Karpas-422 (cell line): ENCODE measurements at regions not wholly inside any gene's neighbourhood (a gene's known extent, or its start where the extent isn't known, plus 50 kb on each side); places are given as distances from the start of the nearest gene placed in this dataset.

Experiments used
- DNase-seq: peaks from one replicate; pipeline ENCODE4 v3.0.0-alpha.2; 2015
- H2AFZ ChIP-seq: fragments of 200-600 bp; sonication (generic); 2 replicates; pipeline ENCODE4 v1.6.1; 2014; ENCODE audit warnings: antibody characterized with exemption, low read length, mixed read lengths
- H3K27ac ChIP-seq: fragments of 200-600 bp; sonication (generic); 2 replicates; pipeline ENCODE4 v1.5.1; 2014; ENCODE audit warnings: mild to moderate bottlenecking, low read length, moderate library complexity
- H3K27me3 ChIP-seq: fragments of 200-600 bp; sonication (generic); 2 replicates; pipeline ENCODE4 v1.6.1; 2014; ENCODE audit warnings: low read length, mixed read lengths
- H3K36me3 ChIP-seq: fragments of 200-600 bp; sonication (generic); 2 replicates; pipeline ENCODE4 v1.6.1; 2014; ENCODE audit warnings: low read length, mixed read lengths; ENCODE audit not compliant: insufficient read depth
- H3K4me1 ChIP-seq: fragments of 200-600 bp; sonication (generic); 2 replicates; pipeline ENCODE4 v1.6.1; 2014; ENCODE audit warnings: mild to moderate bottlenecking, low read length, mixed read lengths
- H3K4me2 ChIP-seq: fragments of 200-600 bp; sonication (generic); 2 replicates; pipeline ENCODE4 v1.6.1; 2014; ENCODE audit warnings: low read length, low read depth, mild to moderate bottlenecking; ENCODE audit not compliant: poor library complexity, severe bottlenecking
- H3K4me3 ChIP-seq: fragments of 200-600 bp; sonication (generic); 2 replicates; pipeline ENCODE4 v1.5.1; 2014; ENCODE audit warnings: mild to moderate bottlenecking, antibody characterized with exemption, low read length, mixed read lengths
- H3K79me2 ChIP-seq: fragments of 200-600 bp; sonication (generic); 2 replicates; pipeline ENCODE4 v1.6.1; 2014; ENCODE audit warnings: mild to moderate bottlenecking, low read length, mixed read lengths
- H3K9ac ChIP-seq: fragments of 200-600 bp; sonication (generic); 2 replicates; pipeline ENCODE4 v1.6.0; 2014; ENCODE audit warnings: low read length
- H3K9me2 ChIP-seq: fragments of 200-600 bp; sonication (generic), shearing (Covaris generic); replicated peaks from 2 replicates; pipeline ENCODE4 v1.6.0; 2014; ENCODE audit warnings: mild to moderate bottlenecking, low read length, moderate library complexity; ENCODE audit not compliant: insufficient read depth
- H3K9me3 ChIP-seq: fragments of 300-700, 200-600 bp; sonication (generic); 2 replicates; pipeline ENCODE4 v1.6.1; 2014; ENCODE audit warnings: low read length, mixed read lengths
- H4K20me1 ChIP-seq: fragments of 200-600 bp; sonication (generic); 2 replicates; pipeline ENCODE4 v1.6.1; 2014; ENCODE audit warnings: mild to moderate bottlenecking, antibody characterized with exemption, low read length, low read depth; ENCODE audit not compliant: insufficient read depth

- H3K4me2 ChIP-seq, result no peak overlapping the region
- H3K27ac ChIP-seq, result no peak overlapping the region
- no peaks in the 10 kb centered on the region for H3K79me2 ChIP-seq
- no peak overlapping the region for H2AFZ ChIP-seq
- no peaks in the 10 kb centered on the region for H3K27me3 ChIP-seq
- H4K20me1 ChIP-seq, result no peaks in the 10 kb centered on the region
- 0 out of 2 replicates have a peak, but pooled peaks cover 4% of the 10 kb centered on the region for H3K9me2 ChIP-seq
- H3K4me1 ChIP-seq, result no peaks in the 10 kb centered on the region
- H3K36me3 ChIP-seq, result no peaks in the 10 kb centered on the region
- no peak overlapping the region for H3K4me3 ChIP-seq
- no peaks in the 10 kb centered on the region; the same call in 1 of the 2 replicates for H3K9me3 ChIP-seq
- DNase-seq, result no peak
- no peak overlapping the region for H3K9ac ChIP-seq
Observed at GRCh38 chr5:167219298-167219697, 1072.1 kb upstream of the WWC1 start.

- H3K4me3 ChIP-seq, result no peak overlapping the region
- H3K9me2 ChIP-seq, result no peaks in the 10 kb centered on the region
- H3K27ac ChIP-seq, result no peak overlapping the region
- H3K9me3 ChIP-seq, result peaks cover 17% of the 10 kb centered on the region
- no peak for DNase-seq
- H3K36me3 ChIP-seq, result no peaks in the 10 kb centered on the region
- no peak overlapping the region for H2AFZ ChIP-seq
- no peaks in the 10 kb centered on the region for H3K79me2 ChIP-seq
- no peak overlapping the region for H3K4me2 ChIP-seq
- H4K20me1 ChIP-seq, result no peaks in the 10 kb centered on the region
- H3K9ac ChIP-seq, result no peak overlapping the region
- H3K27me3 ChIP-seq, result no peaks in the 10 kb centered on the region
- no peaks in the 10 kb centered on the region for H3K4me1 ChIP-seq
Observed at GRCh38 chr5:167226386-167226785, 1065.1 kb upstream of the WWC1 start.

- Histone ChIP-seq H3K4me3 (no peak overlapping the region), H3K9me2 (no peaks in the 10 kb centered on the region), H4K20me1 (no peaks in the 10 kb centered on the region), H3K4me1 (no peaks in the 10 kb centered on the region), H3K79me2 (no peaks in the 10 kb centered on the region), H3K27me3 (no peaks in the 10 kb centered on the region), H3K9ac (no peak overlapping the region), H3K9me3 (peaks cover 17% of the 10 kb centered on the region), H3K36me3 (no peaks in the 10 kb centered on the region), H2AFZ (no peak overlapping the region), H3K4me2 (no peak overlapping the region), H3K27ac (no peak overlapping the region)
- no peak for DNase-seq
Observed at GRCh38 chr5:167228134-167228533, 1063.3 kb upstream of the WWC1 start.

GRCh38 chr5:167229751-167230150, 1061.7 kb upstream of the WWC1 start:
- H3K9me3 ChIP-seq, result peaks cover 17% of the 10 kb centered on the region
- DNase-seq, result no peak
- H4K20me1 ChIP-seq, result no peaks in the 10 kb centered on the region
- H3K27ac ChIP-seq, result no peak overlapping the region
- no peaks in the 10 kb centered on the region for H3K79me2 ChIP-seq
- H2AFZ ChIP-seq, result no peak overlapping the region
- H3K4me1 ChIP-seq, result no peaks in the 10 kb centered on the region
- H3K9me2 ChIP-seq, result no peaks in the 10 kb centered on the region
- H3K27me3 ChIP-seq, result no peaks in the 10 kb centered on the region
- no peak overlapping the region for H3K9ac ChIP-seq
- H3K4me3 ChIP-seq, result no peak overlapping the region
- H3K36me3 ChIP-seq, result no peaks in the 10 kb centered on the region
- H3K4me2 ChIP-seq, result no peak overlapping the region

DNA sequence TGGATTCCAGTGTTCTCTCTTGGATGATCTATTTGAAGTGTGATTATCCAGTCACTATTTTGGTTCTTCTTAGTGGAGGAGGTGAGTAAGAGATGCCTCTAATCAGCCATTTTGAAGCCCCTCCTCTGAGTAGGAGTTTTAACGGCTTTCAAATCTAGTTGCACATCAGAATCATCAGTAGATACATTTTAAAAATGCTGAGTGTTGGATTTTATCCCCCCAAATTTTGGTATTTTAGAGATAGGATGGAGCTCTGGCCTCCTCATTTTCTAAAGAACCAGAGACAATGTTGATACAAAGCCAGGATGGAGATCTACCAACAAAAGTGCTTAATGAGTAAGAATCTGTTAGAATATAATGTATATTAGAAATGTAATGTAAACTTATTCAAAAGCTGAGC, 1061.0 kb upstream of the WWC1 start:
- peaks cover 17% of the 10 kb centered on the region for H3K9me3 ChIP-seq

GRCh38 chr5:167232675-167233311, 1058.7 kb upstream of the WWC1 start:
- Histone ChIP-seq H3K27ac (no peak overlapping the region), H3K27me3 (no peaks in the 10 kb centered on the region), H3K9me3 (peaks cover 14% of the 10 kb centered on the region), H3K9me2 (no peaks in the 10 kb centered on the region), H4K20me1 (no peaks in the 10 kb centered on the region), H3K4me2 (no peak overlapping the region), H3K79me2 (no peaks in the 10 kb centered on the region), H3K9ac (no peak overlapping the region), H2AFZ (no peak overlapping the region), H3K4me1 (no peaks in the 10 kb centered on the region), H3K36me3 (no peaks in the 10 kb centered on the region), H3K4me3 (no peak overlapping the region)
- DNase-seq, result no peak

More for the DNA sequence above, 1061.0 kb upstream of the WWC1 start:
- Histone ChIP-seq H3K9ac (no peak overlapping the region), H3K27me3 (no peaks in the 10 kb centered on the region), H3K79me2 (no peaks in the 10 kb centered on the region), H4K20me1 (no peaks in the 10 kb centered on the region), H3K9me2 (no peaks in the 10 kb centered on the region), H3K4me1 (no peaks in the 10 kb centered on the region), H3K4me3 (no peak overlapping the region), H2AFZ (no peak overlapping the region), H3K27ac (no peak overlapping the region), H3K4me2 (no peak overlapping the region), H3K36me3 (no peaks in the 10 kb centered on the region)
- DNase-seq, result no peak

- Histone ChIP-seq H3K36me3 (no peaks in the 10 kb centered on the region), H3K9me2 (no peaks in the 10 kb centered on the region), H3K4me1 (no peaks in the 10 kb centered on the region), H4K20me1 (no peaks in the 10 kb centered on the region), H2AFZ (no peak overlapping the region), H3K4me3 (no peak overlapping the region), H3K9me3 (peaks cover 14% of the 10 kb centered on the region), H3K79me2 (no peaks in the 10 kb centered on the region), H3K4me2 (no peak overlapping the region), H3K27ac (no peak overlapping the region), H3K9ac (no peak overlapping the region), H3K27me3 (no peaks in the 10 kb centered on the region)
- no peak for DNase-seq
Observed at GRCh38 chr5:167233507-167234220, 1057.8 kb upstream of the WWC1 start.

GRCh38 chr5:167241436-167242067, 1049.9 kb upstream of the WWC1 start:
- no peak overlapping the region for H3K4me3 ChIP-seq
- H3K9me3 ChIP-seq, result no peaks in the 10 kb centered on the region; the same call in 1 of the 2 replicates
- no peaks in the 10 kb centered on the region for H3K27me3 ChIP-seq
- H3K27ac ChIP-seq, result no peak overlapping the region
- no peaks in the 10 kb centered on the region for H3K36me3 ChIP-seq
- no peak for DNase-seq
- H3K4me1 ChIP-seq, result no peaks in the 10 kb centered on the region
- no peaks in the 10 kb centered on the region for H3K9me2 ChIP-seq
- H3K79me2 ChIP-seq, result no peaks in the 10 kb centered on the region
- H4K20me1 ChIP-seq, result no peaks in the 10 kb centered on the region
- H3K9ac ChIP-seq, result no peak overlapping the region
- no peak overlapping the region for H2AFZ ChIP-seq
- no peak overlapping the region for H3K4me2 ChIP-seq
